ENCODE measurements at regions not wholly inside any gene's neighbourhood (a gene's known extent, or its start where the extent isn't known, plus 50 kb on each side); places are given as distances from the start of the nearest gene placed in this dataset.

- TF ChIP-seq CTCF (IDR thresholded peaks at IDR 0.05) (no peak), POLR2AphosphoS5 (IDR thresholded peaks at IDR 0.05; ENCODE audit: insufficient read depth in 1 of 2, low read depth in 1 of 2) (no peak)
Observed at GRCh38 chr5:89303033-89303480, 420.1 kb upstream of the MEF2C start.
